T-cell (primary cell): ENCODE measurements at regions not wholly inside any gene's neighbourhood (a gene's known extent, or its start where the extent isn't known, plus 50 kb on each side); places are given as distances from the start of the nearest gene placed in this dataset.

Experiments used
- ATAC-seq, 4 experiments: fragments of 200-7000 bp in 3 of 4; fragments of 150-1000 bp in 1 of 4; cut with Tn5 transposase; replicated peaks in 1 of 4; 1 replicate in 3 of 4; 2 replicates in 1 of 4; pipeline ENCODE4 v1.10.0; 2021; ENCODE audit warnings: moderate library complexity in 3 of 4, mild to moderate bottlenecking in 2 of 4, moderate number of reproducible peaks in 1 of 4
- CTCF ChIA-PET, 2 donors: fragments of 300-600 bp; sonication (Branson Sonifier 250); formaldehyde crosslinking; loops; one replicate each; lab custom pipeline; 2022; ENCODE audit warnings: antibody characterized with exemption in 2 of 2; lab: Charles Lee
- POLR2A ChIA-PET, 2 donors: fragments of 300-600 bp; sonication (Branson Sonifier 250); formaldehyde crosslinking; loops; one replicate each; lab custom pipeline; 2022; ENCODE audit warnings: antibody characterized with exemption in 2 of 2; lab: Charles Lee
- DNase-seq, 35 experiments: peaks; one replicate each; pipeline versions ENCODE4 v3.0.0 to v3.0.0-alpha.2; 2013 to 2023
- H3K27ac ChIP-seq: one replicate; pipeline ENCODE4 v1.5.1; 2013; ENCODE audit warnings: low read length
- H3K27me3 ChIP-seq, 2 experiments: replicated peaks in 1 of 2; 1 replicate in 1 of 2; 2 replicates in 1 of 2; pipeline versions ENCODE4 v1.6.1 to v1.7.0; 2013; ENCODE audit warnings: low read length in 1 of 2, mixed read lengths in 1 of 2; ENCODE audit not compliant: control insufficient read depth in 2 of 2, insufficient read depth in 2 of 2; ENCODE audit errors: extremely low read depth in 1 of 2
- H3K36me3 ChIP-seq, 2 donors: 1 replicate in 1 of 2; 2 replicates in 1 of 2; pipeline versions ENCODE4 v1.6.1 to v1.7.0; 2013; ENCODE audit warnings: low read length in 1 of 2; ENCODE audit not compliant: control insufficient read depth in 2 of 2, insufficient read depth in 1 of 2; ENCODE audit errors: extremely low read depth in 1 of 2
- H3K4me1 ChIP-seq, 2 experiments: 1 replicate in 1 of 2; 2 replicates in 1 of 2; pipeline versions ENCODE4 v1.6.1 to v1.7.0; 2013; ENCODE audit warnings: low read length in 2 of 2, mixed read lengths in 1 of 2; ENCODE audit not compliant: insufficient read depth in 2 of 2, control insufficient read depth in 1 of 2; ENCODE audit errors: extremely low read depth in 1 of 2
- H3K4me3 ChIP-seq, 2 donors: 1 replicate in 1 of 2; 2 replicates in 1 of 2; pipeline versions ENCODE4 v1.5.1 to v1.7.0; 2013; ENCODE audit warnings: mild to moderate bottlenecking in 2 of 2, low read length in 1 of 2, moderate library complexity in 1 of 2; ENCODE audit not compliant: control insufficient read depth in 1 of 2; ENCODE audit errors: extremely low read depth in 1 of 2
- H3K9me3 ChIP-seq: 2 replicates; pipeline ENCODE4 v1.7.0; 2013
- H3K27ac Mint-ChIP-seq, 2 donors: one replicate each; pipeline ENCODE4 v1.8.0; 2020 to 2021; ENCODE audit warnings: mild to moderate bottlenecking in 2 of 2, mixed read lengths in 2 of 2
- H3K27me3 Mint-ChIP-seq, 2 donors: one replicate each; pipeline ENCODE4 v1.8.0; 2021 to 2022; ENCODE audit warnings: mixed read lengths in 2 of 2
- H3K36me3 Mint-ChIP-seq: one replicate; pipeline ENCODE4 v1.8.0; 2021; ENCODE audit warnings: mixed read lengths
- H3K4me1 Mint-ChIP-seq, 3 donors: one replicate each; pipeline ENCODE4 v1.8.0; 2020 to 2022; ENCODE audit warnings: mixed read lengths in 3 of 3, mild to moderate bottlenecking in 1 of 3
- H3K4me3 Mint-ChIP-seq, 3 donors: one replicate each; pipeline ENCODE4 v1.8.0; 2020 to 2022; ENCODE audit warnings: mild to moderate bottlenecking in 3 of 3, mixed read lengths in 3 of 3, moderate library complexity in 3 of 3
- H3K9me3 Mint-ChIP-seq, 3 donors: one replicate each; pipeline ENCODE4 v1.8.0; 2020 to 2022; ENCODE audit warnings: mixed read lengths in 3 of 3
- WGBS: methylation state at CpG from one replicate; pipeline ENCODE4 v1.1.5; 2013; ENCODE audit warnings: missing lambda C conversion rate; ENCODE audit not compliant: insufficient coverage; 5-methylcytosine and 5-hydroxymethylcytosine counted together

DNA sequence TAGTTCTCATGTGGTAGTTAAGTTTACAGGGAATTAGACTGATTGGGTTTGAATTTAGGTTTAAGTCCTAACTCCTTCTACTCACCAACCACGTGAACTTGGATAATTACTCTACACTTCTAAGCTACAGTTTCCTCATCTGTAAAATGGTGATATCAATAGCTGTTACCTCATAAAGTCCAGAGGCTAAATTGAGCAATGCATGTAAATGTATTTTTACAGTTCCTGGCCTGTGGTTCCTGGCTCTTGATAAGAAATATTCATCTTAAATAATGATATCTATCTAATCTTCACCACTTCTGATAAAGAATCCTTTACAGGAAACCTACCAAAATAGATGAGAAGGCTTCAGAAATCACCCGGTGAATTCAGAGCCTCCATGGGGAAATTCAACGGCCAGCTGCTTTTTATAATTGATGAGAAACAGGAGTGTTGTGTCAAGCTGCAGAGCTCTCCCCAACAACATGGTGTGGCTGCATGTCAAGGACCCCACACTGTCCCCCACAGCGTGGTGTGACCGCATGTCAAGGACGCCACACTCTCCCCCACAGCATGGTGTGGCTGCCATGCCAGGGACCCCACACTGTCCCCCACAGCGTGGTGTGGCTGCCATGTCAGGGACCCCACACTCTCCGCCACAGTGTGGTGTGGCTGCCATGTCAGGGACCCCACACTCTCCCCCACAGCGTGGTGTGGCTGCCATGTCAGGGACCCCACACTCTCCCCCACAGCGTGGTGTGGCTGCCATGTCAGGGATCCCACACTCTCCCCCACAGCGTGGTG is 80.8 kb upstream of the PEX5L start:
- ATAC-seq, result no peak
- Mint-ChIP-seq H3K27ac (no peak overlapping the region), H3K4me1 (no peaks in the 10 kb centered on the region), H3K36me3 (no peaks in the 10 kb centered on the region), H3K9me3 (peaks cover 0 to 5% (median 0%) of the 10 kb centered on the region in 3 donors), H3K4me3 (no peak overlapping the region), H3K27me3 (no peaks in the 10 kb centered on the region)
- 81% methylated on average over 5 of the region's 11 CpGs for WGBS
- Histone ChIP-seq H3K27me3 (no peaks in the 10 kb centered on the region), H3K4me3 (no peak overlapping the region), H3K36me3 (no peaks in the 10 kb centered on the region), H3K9me3 (no peaks in the 10 kb centered on the region), H3K27ac (no peak overlapping the region), H3K4me1 (no peaks in the 10 kb centered on the region)
- ChIA-PET CTCF (no interaction called here), POLR2A (interaction anchor here (0.6 to 0.7 kb wide), 2 partner anchors 25 to 109 kb away, joined by 3 read pairs; no protein-coding TSS in a partner anchor)
- no peak for DNase-seq

DNA sequence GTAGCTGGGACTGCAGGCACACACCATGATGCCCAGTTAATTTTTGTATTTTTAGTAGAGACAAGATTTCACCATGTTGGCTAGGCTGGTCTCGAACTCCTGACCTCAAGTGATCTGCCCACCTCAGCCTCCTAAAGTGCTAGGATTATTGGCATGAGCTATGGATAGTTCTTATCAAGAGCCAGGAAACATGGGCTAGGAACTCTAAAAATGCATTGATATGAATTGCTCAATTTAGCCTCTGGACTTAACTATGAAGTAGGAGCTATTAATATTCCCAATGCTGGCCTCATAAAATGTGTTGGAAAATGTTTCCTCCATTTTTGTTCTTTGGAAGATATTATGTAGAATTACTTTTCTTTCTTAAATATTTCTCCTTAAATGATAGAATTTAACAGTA is 82.8 kb upstream of the PEX5L start:
- H3K27me3 ChIP-seq, result no peaks in the 10 kb centered on the region
- H3K27ac ChIP-seq, result no peak overlapping the region
- H3K36me3 ChIP-seq, result no peaks in the 10 kb centered on the region
- no peaks in the 10 kb centered on the region for H3K36me3 Mint-ChIP-seq
- no peak overlapping the region for H3K4me3 Mint-ChIP-seq
- no peaks in the 10 kb centered on the region for H3K4me1 ChIP-seq
- POLR2A ChIA-PET, result no interaction called here
- H3K4me3 ChIP-seq, result no peak overlapping the region
- CTCF ChIA-PET, result no interaction called here
- WGBS, result no CpG with 5 or more reads among the region's 1 CpG
- DNase-seq, result no peak
- H3K9me3 Mint-ChIP-seq, result peaks cover 0 to 11% (median 10%) of the 10 kb centered on the region in 3 donors
- H3K27me3 Mint-ChIP-seq, result no peaks in the 10 kb centered on the region
- H3K9me3 ChIP-seq, result no peaks in the 10 kb centered on the region
- no peak overlapping the region for H3K27ac Mint-ChIP-seq
- no peak for ATAC-seq
- no peaks in the 10 kb centered on the region for H3K4me1 Mint-ChIP-seq

DNA sequence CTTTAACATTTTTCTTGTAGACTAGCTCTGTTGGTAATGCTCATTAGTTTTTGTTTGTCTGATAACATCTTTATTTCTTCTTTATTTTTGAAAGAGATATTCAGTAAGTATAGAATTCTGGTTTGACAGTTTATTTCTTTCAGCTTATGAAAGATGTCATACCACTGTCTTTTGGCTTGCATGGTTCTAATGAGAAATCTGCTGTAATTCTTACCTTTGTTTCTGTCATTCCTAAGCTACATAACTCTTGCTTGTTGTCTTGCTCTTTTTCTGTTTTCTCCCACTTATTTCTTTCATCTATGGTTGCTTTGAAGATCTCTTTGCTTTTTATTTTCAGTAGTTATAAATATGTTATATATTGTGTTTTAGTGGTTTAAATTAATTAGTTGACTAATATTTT is 87.2 kb upstream of the PEX5L start:
- H3K4me3 ChIP-seq, result no peak overlapping the region
- ChIA-PET CTCF (no interaction called here), POLR2A (no interaction called here)
- Mint-ChIP-seq H3K27me3 (no peaks in the 10 kb centered on the region), H3K36me3 (no peaks in the 10 kb centered on the region), H3K4me3 (no peak overlapping the region), H3K9me3 (peaks cover 12 to 22% (median 16%) of the 10 kb centered on the region in 3 donors), H3K27ac (no peak overlapping the region), H3K4me1 (no peaks in the 10 kb centered on the region)
- no peaks in the 10 kb centered on the region for H3K4me1 ChIP-seq
- no peaks in the 10 kb centered on the region for H3K27me3 ChIP-seq
- ATAC-seq (no peak), DNase-seq (no peak)
- no peak overlapping the region for H3K27ac ChIP-seq
- H3K36me3 ChIP-seq, result no peaks in the 10 kb centered on the region
- no peaks in the 10 kb centered on the region for H3K9me3 ChIP-seq

GRCh38 chr3:180131169-180131568 is 94.4 kb upstream of the PEX5L start:
- H3K27ac Mint-ChIP-seq, result no peak overlapping the region

DNA sequence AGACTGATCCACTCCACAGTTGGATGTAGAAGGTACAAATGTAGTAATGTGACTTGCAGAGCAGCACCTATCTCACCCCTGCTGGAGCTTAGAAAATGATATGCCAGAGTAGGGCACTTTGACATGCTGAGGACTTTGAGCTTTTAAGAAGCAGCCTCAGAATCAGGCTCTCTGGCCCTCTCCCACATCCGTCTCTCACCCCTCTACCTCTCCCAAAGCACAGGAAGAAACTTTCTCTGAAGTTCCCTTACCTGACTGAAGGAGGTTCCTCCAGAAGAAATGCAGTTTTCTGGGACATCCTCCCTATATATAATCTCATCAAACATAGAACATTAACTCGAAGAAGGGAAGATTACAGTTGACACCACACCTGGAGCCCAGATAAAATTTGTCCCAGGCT is 98.4 kb upstream of the PEX5L start:
- ATAC-seq, result no peak
- WGBS, result 37% methylated on average over 2 of the region's 2 CpGs
- Mint-ChIP-seq H3K4me1 (no peaks in the 10 kb centered on the region), H3K4me3 (no peak overlapping the region), H3K9me3 (peaks cover 0 to 4% (median 0%) of the 10 kb centered on the region in 3 donors), H3K36me3 (no peaks in the 10 kb centered on the region), H3K27ac (no peak overlapping the region), H3K27me3 (no peaks in the 10 kb centered on the region)
- no peaks in the 10 kb centered on the region for H3K36me3 ChIP-seq
- no peaks in the 10 kb centered on the region for H3K4me1 ChIP-seq
- H3K4me3 ChIP-seq, result no peak overlapping the region
- H3K27ac ChIP-seq, result no peak overlapping the region
- no peaks in the 10 kb centered on the region for H3K9me3 ChIP-seq
- no peaks in the 10 kb centered on the region for H3K27me3 ChIP-seq
- CTCF ChIA-PET, result interaction anchor here in 1 of 2 donors (0.6 kb wide), 1 partner anchor 1642 kb away, joined by 3 read pairs; no protein-coding TSS in a partner anchor
- POLR2A ChIA-PET, result no interaction called here
- DNase-seq, result no peak

More at GRCh38 chr3:180131169-180131568, 94.4 kb upstream of the PEX5L start:
- Histone ChIP-seq H3K36me3 (no peaks in the 10 kb centered on the region), H3K27me3 (no peaks in the 10 kb centered on the region), H3K4me3 (no peak overlapping the region), H3K27ac (no peak overlapping the region), H3K4me1 (no peaks in the 10 kb centered on the region), H3K9me3 (no peaks in the 10 kb centered on the region)
- Mint-ChIP-seq H3K4me1 (no peaks in the 10 kb centered on the region), H3K36me3 (no peaks in the 10 kb centered on the region), H3K27me3 (no peaks in the 10 kb centered on the region), H3K9me3 (peaks cover 0 to 6% (median 5%) of the 10 kb centered on the region in 3 donors), H3K4me3 (no peak overlapping the region)
- ChIA-PET POLR2A (no interaction called here), CTCF (no interaction called here)
- WGBS, result no CpG with 5 or more reads among the region's 3 CpGs
- ATAC-seq (no peak), DNase-seq (no peak)

DNA sequence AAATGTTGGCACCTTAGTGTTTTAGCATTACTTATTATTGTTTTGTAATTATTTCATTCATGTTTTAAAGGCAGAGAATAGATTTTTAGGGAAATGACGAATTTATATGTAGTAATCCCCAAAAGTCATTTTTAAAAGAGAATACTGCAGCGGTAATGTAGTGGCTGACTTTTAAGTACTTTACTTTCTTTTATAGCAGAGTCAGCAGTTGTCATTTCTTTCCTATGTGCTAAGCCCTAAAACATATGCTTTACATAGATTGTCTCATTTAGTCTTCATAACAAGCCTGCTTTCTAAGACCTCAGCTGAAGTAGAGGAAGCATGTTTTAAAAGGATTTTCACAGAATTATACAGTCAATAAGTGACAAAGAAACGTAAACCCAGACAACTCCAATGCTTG is 102.1 kb upstream of the PEX5L start:
- WGBS, result no CpG with 5 or more reads among the region's 3 CpGs
- Mint-ChIP-seq H3K27ac (no peak overlapping the region), H3K4me3 (no peak overlapping the region)

More for the DNA sequence above, 102.1 kb upstream of the PEX5L start:
- Histone ChIP-seq H3K36me3 (no peaks in the 10 kb centered on the region), H3K27me3 (no peaks in the 10 kb centered on the region), H3K9me3 (no peaks in the 10 kb centered on the region), H3K4me1 (no peaks in the 10 kb centered on the region), H3K4me3 (no peak overlapping the region), H3K27ac (no peak overlapping the region)
- ATAC-seq (no peak), DNase-seq (no peak)
- peaks cover 0 to 9% of the 10 kb centered on the region in 2 donors for H3K27me3 Mint-ChIP-seq
- CTCF ChIA-PET, result no interaction called here
- POLR2A ChIA-PET, result no interaction called here
- H3K4me1 Mint-ChIP-seq, result no peaks in the 10 kb centered on the region
- H3K9me3 Mint-ChIP-seq, result peaks cover 8 to 12% (median 10%) of the 10 kb centered on the region in 3 donors
- no peaks in the 10 kb centered on the region for H3K36me3 Mint-ChIP-seq
